CD4-positive, alpha-beta T cell treated with Interferon alpha-2 for 1 hour (primary cell): ENCODE measurements at regions not wholly inside any gene's neighbourhood (a gene's known extent, or its start where the extent isn't known, plus 50 kb on each side); places are given as distances from the start of the nearest gene placed in this dataset.

Experiments used
- DNase-seq, 2 donors: peaks; one replicate each; pipeline ENCODE4 v3.0.0-alpha.2; 2020 to 2022

DNA sequence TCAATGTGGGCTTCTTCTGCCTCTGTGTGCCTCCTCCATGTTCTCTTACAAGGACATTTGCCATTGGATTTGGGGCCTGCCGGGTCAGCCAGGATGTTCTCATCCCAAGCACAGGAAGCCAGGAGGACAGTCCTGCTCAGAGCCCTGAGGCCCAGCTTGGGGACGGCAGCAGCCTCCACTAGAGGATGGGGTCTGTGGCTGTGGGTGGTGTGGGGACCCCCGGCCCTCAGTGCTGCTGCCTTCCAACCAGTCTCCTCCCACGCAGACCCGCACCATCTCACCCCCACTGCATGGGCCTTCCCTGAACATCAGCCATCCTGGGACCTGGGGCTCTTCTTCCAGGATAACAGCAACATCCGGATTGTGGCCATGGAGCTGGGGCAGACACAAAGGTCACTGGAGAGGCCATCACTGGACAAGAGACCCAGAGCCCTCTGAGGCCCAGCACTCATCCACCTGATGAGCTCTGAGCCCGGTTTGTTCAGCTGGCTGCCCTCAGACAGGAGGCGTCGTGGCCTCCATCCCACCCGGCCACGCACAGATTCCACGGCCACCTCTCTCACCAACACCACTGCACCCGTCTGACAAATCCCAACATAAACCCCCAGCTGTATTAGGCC lies 56.5 kb upstream of the C14orf180 start:
- DNase-seq, result no peak

DNA sequence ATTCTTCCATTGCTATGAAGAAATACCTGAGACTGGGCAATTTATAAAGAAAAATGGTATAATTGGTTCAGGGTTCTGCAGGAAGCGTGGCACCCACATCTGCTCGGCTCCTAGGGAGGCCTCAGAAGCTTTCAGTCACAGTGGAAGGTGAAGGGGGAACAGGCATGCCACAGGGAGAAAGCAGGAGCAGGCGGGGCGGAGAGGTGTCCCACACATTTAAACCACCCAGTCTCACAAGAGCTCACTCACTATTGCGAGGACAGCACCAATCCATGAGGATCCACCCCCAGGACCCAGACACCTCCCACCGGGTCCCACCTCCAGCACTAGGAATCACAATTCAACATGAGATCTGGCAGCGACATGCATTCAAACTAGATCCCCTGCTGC lies 56.0 kb upstream of the C14orf180 start:
- DNase-seq, result no peak

DNA sequence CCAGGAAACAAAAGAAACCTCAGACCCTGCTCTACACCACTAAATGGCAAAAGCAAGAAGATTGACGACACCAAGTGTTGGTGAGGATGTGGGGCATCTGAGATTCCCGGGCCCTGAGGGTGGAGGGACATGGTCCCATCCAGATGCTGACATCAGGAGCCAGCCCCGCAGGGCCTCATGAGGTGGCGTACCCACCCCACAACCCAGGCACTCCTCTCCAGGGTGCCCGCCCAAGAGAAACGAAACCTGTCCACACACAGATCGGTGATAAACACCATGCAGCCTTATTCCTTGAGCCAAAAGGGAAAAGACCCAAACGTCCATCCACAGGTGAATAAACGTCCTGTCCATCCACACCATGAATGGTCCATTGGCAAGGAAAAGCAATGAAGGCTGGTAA lies 54.8 kb upstream of the C14orf180 start:
- DNase-seq, result no peak

DNA sequence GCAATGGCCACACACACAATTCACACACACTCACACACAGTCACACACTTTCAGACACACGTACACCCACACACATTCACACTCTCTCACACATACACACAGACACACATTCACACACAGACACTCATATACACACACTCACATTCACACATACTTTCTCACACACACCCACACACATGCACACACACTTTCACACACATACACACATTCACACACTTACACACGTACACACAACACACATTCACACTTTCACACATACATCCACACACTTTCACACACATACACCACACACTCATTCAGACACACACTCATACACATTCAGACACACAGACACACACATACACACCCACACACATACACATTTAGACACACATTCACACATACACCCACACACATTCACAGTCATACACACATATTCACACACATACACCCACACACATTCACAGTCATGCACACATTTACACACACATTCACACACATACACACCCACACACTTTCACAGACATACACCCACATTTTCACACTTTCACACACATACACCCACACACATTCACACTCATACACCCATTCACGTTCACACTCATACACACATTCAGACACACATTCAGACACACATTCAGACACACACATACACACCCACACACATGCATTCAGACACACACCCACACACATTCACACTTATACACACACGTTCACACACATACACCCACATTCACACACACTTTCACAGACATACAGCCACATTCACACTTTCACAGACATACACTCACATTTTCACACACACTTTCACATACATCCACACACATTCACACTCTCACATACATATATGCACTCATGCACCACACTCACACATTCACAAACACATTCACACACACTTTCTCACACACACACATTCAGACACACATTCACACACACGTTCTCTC lies 52.6 kb upstream of the C14orf180 start:
- no peak for DNase-seq

DNA sequence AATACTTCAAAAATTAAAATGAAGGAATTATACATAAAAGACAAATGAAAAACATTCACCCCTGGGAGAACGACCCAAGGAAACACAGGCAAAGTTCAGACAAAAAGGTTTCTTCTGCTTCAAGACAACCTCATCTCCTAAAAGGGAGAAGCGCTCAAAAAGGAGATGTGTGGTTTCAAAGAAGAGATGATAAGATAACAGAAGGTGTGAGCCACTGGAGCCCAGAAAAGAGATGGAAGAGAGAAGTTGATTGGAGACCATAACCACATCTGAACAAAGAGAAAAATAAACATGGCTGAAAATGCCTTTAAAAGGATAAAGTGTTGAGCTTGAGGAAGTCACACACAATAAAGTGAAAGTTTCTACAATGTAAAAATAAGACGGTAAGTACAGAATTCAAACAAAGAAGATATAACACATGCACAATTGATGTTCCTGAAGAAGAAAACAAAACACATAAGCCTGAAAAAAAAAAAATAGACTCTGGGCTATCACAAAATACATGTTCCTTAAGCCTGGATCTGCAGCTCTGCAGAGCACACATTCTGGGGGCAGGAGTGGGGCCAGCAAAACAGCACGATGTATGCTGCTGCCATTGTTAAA lies 51.6 kb upstream of the C14orf180 start:
- DNase-seq, result no peak

DNA sequence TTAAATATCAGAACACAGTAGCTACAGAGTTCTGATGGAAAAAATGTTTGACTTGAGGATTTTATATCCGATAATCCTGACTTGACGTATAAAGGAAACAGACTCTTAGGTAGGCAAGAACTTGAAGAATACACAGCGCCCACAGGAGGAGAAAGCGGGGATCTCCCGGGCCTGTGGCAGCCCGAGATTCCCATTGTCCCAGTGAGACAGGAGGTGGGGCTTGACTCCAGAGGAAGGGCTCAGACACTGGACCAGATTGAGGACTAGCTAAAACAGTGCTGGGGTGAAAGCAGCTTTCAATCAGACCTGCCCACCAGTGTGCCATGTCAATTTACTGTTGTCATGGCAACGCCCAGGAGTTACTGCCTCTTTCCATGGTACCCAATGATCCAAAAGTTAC lies 51.1 kb upstream of the C14orf180 start:
- no peak for DNase-seq
